Fibroblast of gingiva (primary cell): ENCODE measurements at regions not wholly inside any gene's neighbourhood (a gene's known extent, or its start where the extent isn't known, plus 50 kb on each side); places are given as distances from the start of the nearest gene placed in this dataset.
"Not testable (repeated sequence)": the region's sequence is repeated elsewhere in the genome, so short reads cannot be mapped to it uniquely, and the experiment has no call there.

Experiments
- DNase-seq: peaks from one replicate; pipeline ENCODE4 v3.0.0-alpha.2; 2011; ENCODE audit warnings: low read depth

DNA sequence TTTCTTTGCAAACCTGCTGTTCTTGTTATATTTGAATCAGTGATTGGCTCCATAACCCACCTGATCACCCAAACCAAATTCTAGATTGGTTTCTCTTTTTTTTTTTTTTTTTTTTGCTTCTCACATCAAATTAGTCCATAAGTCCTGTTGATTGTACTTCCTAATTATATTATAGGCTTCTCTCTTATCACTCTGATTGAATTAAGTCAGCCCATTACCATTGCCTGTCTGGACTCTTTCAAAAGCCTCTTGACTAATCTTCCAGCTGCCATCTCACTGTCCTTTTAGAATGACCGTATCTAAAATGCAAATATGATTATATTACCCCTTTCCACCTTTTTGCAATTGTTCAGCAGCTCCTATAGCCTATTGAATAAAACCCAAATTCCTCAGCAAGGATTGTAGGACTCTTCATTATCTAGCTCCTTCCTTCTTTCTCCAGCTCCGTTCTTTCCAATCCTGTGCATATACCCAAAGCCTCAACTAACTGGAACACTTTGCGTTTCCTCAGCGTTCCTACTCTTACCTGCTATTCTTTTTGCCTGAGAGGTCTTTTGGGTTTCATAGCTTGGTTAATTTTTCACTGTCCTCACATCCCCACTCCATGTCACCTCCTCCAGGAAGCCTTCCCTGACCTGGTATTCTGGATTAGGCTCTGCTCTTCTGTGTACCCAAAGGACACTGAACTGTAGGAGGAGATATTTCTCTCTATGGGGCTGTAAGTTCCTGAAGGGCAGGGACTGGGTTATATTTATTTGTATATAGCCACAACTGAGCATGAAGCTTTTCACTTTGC lies 423.3 kb downstream of the TMEM135 start:
- DNase-seq: no peak

DNA sequence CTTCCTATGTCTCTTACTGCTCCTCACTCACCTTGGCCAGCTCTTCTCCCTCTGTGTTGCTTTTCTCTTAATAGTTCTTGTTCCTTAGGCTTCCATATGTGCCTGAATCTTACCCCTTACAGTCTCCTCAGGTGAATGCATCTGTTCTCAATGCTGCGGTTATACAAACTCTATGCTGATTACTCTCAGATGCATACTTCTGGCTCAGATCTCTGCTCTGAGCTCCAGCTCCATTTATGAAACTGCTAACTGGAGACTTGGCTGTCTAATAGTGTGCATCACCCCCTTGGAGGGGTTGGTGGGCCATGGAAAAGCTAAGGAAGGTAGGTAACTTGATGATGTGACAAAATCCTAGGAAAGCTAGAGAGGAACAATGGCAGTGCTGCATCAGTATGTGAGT lies 422.5 kb downstream of the TMEM135 start:
- no peak for DNase-seq

DNA sequence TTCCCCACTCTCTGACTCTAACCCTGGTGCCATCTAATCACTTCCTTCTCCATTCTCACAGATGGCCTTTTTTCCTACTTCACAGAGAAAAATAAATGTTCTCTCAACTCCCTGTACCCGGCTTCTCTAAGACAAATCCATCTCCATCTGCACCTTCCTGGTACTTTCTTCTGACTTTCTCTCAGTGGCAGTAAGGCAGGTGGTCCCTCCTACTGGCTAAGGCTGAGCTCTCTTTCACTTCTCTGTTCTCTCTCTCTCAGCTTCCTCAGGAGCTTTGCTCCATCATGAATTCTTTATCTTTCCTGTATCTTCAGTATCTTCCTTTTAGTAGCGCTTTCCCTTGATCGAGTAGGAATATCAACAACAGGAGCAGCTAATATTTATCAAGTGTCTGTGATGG lies 421.6 kb downstream of the TMEM135 start:
- no peak for DNase-seq

DNA sequence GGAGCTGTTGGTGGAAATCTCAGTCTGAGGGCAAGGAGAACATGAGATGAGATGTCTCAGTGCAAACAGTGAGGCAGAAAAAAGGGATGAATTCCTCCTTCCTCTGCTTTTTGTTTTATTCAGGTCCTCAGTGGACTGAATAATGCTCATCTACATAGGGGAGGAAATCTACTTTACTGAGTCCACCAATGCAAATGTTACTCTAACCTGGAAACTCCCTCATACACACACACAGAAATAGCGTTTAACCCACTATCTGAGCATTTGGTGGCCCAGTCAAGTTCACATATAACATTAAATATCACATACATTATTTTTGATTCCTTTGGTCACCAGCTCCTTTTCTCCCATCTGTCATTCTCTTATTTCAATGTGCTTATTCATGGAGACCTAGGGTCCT lies 418.8 kb downstream of the TMEM135 start:
- no peak for DNase-seq

GRCh38 chr11:87455180-87455579 lies 417.4 kb downstream of the TMEM135 start:
- DNase-seq: no peak

- no peak for DNase-seq
Measured at GRCh38 chr11:87454241-87454640, 416.5 kb downstream of the TMEM135 start.

- no peak for DNase-seq
Measured at GRCh38 chr11:87453531-87454089, 415.9 kb downstream of the TMEM135 start.

DNA sequence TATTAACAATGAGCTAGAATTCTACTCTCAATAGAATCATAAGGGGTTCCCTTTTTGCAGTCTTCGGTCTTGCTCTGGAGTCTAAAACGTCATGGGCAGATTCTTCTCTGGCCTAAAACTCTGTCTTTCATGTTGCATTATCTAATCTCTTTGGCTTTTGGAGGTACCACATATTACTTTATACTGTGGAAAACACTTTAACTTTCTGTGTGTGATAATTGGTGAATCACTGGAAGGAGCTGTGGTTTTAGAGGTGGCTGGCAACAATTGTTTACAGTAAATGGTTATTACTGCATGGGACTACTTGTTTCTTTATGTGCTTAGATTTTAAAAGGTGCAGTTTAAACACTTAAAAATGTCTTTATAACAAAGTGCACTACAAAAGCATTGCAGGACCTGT lies 414.3 kb downstream of the TMEM135 start:
- DNase-seq: not testable (repeated sequence)

DNA sequence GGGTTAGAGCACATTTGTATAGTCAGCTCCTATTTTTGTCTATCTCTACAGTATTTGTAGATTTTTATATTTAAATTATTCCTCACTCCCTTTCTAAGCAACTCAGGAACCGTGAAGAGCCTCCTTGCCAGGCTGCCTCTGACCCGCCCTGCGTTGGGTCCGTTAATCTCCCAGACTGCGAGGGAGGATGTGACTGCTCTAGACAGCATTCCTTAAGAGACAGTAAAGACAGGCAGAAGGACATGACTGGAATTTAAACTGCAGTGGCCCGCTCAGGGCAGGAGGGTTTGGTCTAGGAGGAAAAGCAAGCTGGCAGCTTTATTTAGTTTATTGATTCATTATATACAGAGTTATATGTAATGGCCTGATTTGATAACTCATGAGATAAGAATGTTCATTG lies 413.7 kb downstream of the TMEM135 start:
- no peak for DNase-seq

GRCh38 chr11:87447606-87448005 lies 409.9 kb downstream of the TMEM135 start:
- DNase-seq: no peak

DNA sequence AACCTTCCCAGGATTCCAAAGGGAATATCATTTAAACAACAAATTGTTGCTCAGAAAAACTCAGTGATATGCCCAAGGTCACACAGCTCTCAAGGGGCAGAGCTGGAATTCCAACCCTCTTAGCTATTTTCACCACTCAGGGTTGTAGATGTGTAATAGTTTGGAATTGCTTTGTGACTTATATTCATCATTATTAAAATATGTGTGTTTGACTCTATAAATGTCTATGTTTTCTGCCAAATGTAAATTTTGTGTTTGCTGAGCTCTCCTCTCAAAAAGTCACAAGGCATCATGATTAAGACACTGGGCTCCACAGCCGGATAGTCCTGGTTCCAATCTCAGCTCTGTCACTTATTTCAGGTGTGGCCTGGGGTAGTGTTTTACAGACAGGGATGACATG lies 407.3 kb downstream of the TMEM135 start:
- DNase-seq: peak; percentile 32

DNA sequence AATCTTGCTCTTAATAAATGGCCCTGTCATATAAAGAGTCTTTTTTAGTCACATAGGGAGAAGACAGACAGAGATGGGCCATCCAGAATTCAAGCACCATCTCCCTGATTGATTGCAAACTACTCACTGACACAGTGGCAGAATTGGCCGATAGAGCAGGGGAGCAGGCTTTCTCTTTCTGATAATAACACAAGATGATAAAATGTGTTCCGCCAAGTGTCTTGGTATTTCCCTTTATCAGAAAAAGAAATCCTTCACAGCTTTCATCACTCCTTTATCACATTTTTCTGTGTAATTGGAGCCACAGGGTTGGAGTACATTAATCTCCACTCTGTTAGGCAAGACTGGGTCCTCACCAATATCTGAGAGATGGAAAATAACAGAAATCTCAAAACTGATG lies 406.0 kb downstream of the TMEM135 start:
- no peak for DNase-seq

DNA sequence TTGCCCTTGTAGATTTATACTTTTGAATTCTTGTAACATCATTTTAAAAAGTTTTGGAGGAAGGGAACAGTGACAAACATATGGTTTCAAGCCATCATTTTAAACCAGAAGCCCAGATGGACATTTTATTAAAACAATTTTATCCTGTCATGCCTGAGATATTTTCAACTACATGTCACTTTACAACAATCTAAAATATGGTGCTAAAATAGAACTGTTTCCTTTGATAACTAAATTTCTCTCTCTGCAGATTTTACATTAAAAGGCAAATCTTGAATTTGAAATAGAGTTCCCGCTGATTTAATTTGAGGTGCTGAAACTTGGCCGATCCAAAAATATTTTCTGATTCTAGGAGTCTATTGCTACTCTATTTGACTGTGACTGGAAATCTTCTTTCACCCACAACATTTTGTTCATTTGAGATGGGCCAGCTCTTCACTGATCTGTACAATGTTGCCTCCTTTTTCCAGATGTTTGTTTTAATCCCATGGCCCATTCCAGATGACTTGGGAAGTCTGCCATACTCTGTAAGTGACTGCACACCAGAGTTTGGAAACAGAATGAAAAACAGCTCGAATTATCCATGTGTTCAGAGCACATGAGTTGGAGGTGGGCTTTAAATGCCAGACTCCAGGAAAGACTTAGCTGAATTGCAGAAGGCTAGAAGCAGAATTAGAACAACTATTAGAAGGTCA lies 402.5 kb downstream of the TMEM135 start:
- DNase-seq: no peak

- DNase-seq: no peak
Measured at GRCh38 chr11:87438416-87438815, 400.7 kb downstream of the TMEM135 start.

- DNase-seq: no peak
Measured at GRCh38 chr11:87437844-87438223, 400.1 kb downstream of the TMEM135 start.

DNA sequence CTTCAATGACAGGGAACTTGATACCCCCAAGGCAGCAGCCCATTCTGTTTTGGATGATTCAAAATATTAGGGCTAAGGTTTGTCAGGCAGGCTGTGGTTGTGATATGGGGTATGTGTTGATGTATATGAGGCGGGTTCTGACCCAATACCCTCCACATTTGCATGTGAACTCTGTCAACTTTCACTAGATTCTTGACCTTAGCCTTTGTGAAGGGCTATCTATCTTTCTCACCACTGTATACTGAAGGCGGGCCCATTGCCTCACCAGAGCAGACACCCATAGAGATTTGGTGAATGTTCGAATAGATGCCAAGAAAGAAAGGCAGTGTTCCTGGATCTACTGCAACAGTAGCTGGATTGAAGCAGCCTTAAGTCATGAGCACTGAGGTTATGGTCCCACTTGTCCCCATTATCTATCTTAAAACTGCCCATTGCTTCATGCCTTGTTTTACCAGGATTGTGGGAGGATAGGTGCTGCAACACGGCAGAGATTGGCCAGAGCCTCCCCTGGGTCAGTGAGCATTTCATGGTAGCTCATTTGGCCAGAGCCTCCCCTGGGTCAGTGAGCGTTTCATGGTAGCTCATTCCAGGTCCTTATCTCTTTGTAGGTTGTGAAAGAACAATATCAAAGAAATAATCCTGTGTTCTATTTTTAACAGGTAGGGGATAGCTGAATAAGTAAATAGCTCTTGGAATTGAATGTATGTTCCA lies 399.6 kb downstream of the TMEM135 start:
- DNase-seq: no peak

- DNase-seq: peak; percentile 70
Measured at GRCh38 chr11:87432022-87432421, 394.3 kb downstream of the TMEM135 start.

GRCh38 chr11:87431392-87431791 lies 393.7 kb downstream of the TMEM135 start:
- DNase-seq: no peak

GRCh38 chr11:87430821-87431220 lies 393.1 kb downstream of the TMEM135 start:
- DNase-seq: no peak

- DNase-seq: no peak
Measured at GRCh38 chr11:87429996-87430395, 392.3 kb downstream of the TMEM135 start.

- DNase-seq: no peak
Measured at GRCh38 chr11:87428266-87428665, 390.5 kb downstream of the TMEM135 start.

DNA sequence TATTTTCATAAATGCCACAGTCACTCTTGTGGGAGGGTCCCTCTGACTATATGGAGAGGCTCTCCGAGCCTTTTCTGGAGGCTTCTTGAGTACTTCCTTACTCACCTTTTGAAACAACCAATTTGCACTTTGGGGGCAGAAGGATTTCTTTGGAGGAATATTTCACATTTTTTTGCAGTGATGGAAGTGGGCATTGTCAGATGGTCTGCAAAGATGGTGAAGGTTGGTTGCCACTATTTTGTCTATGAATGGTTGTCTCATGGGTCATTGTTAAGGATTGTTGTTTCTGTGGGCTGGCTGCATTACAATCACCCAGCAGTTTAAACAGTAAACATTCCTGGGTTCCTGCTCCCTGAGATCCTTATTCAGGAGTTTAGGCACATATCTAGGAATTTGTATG lies 388.2 kb downstream of the TMEM135 start:
- no peak for DNase-seq

DNA sequence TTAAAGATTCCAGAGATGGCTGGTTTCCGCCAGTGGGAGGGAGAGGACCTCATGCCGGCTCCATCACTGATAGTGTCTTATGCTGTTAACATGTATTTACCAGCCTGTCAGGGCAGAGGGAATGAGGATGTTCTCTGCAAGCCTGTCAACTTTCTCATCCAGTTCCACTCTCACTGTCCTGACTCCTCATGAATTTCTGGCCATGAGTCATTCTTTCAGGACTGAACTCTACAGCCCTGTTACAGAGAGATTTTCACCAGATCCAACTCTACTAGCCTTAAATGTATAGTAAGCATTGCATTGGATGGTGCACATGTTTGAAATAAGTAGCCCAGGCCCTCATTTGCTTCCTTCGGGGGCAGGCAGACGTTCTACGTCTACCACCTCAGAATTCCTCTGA lies 387.7 kb downstream of the TMEM135 start:
- no peak for DNase-seq
